VCaP (cell line): ENCODE measurements at regions not wholly inside any gene's neighbourhood (a gene's known extent, or its start where the extent isn't known, plus 50 kb on each side); places are given as distances from the start of the nearest gene placed in this dataset.

Source experiments
- H3K27ac ChIP-seq: fragments of 450-650 bp; 2 replicates; pipeline ENCODE4 v1.5.1; 2017
- TF ChIP-seq, protein P1 (sequence below): fragments of 450-650 bp; conservative IDR thresholded peaks from 2 replicates; pipeline ENCODE4 v1.5.1; 2017; ENCODE audit warnings: mild to moderate bottlenecking, moderate library complexity

- TF ChIP-seq, protein P1, sequence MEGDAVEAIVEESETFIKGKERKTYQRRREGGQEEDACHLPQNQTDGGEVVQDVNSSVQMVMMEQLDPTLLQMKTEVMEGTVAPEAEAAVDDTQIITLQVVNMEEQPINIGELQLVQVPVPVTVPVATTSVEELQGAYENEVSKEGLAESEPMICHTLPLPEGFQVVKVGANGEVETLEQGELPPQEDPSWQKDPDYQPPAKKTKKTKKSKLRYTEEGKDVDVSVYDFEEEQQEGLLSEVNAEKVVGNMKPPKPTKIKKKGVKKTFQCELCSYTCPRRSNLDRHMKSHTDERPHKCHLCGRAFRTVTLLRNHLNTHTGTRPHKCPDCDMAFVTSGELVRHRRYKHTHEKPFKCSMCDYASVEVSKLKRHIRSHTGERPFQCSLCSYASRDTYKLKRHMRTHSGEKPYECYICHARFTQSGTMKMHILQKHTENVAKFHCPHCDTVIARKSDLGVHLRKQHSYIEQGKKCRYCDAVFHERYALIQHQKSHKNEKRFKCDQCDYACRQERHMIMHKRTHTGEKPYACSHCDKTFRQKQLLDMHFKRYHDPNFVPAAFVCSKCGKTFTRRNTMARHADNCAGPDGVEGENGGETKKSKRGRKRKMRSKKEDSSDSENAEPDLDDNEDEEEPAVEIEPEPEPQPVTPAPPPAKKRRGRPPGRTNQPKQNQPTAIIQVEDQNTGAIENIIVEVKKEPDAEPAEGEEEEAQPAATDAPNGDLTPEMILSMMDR: no peak
- no peak overlapping the region for H3K27ac ChIP-seq
Measured at GRCh38 chr12:58069268-58069963, 128.0 kb downstream of the ATP23 start.

DNA sequence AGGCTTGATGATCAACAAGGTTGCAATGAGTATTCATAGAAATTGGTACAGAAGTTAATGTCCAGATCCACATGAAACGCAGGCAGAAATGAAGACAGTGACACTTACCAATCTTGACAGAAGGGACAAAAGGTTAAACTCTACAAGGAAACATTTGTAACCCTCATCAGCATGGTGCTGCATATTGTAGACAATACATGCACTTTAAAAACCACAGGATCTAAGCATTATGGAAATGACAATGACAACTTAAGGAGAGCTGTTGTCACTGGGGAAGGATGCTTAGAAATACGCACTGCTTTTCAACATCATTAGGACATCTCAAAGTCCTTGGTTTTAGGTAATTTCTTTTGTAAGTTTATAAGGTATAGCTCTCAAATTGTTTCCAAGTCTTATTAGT, 130.6 kb downstream of the ATP23 start:
- H3K27ac ChIP-seq: no peak overlapping the region
- TF ChIP-seq, protein P1: no peak

DNA sequence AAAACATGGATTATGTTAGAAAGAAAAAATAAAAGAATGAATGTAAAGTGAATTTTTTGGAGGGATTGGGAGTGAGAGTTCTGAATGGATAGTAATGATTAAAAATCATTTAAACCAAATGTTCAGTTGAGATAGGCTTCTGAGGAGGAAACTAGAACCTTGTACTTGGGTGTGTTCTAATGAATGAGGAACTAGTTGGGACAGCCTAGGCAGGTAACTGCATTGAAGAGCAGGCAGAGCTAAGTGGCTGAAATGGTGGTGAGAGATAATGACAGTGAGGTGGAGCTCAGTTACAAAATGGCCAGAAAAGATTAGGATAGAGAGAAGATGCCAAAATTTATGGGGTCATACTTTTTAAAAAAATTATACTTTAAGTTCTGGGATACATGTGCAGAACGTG, 132.9 kb downstream of the ATP23 start:
- TF ChIP-seq, protein P1: no peak
- H3K27ac ChIP-seq: no peak overlapping the region

- peak overlapping the region; percentile 4; the same call in 1 of the 2 replicates for H3K27ac ChIP-seq
- TF ChIP-seq, protein P1: no peak
Measured at GRCh38 chr12:58079806-58080205, 138.4 kb downstream of the ATP23 start.

- TF ChIP-seq, protein P1: no peak
Measured at GRCh38 chr12:58081488-58081887, 140.1 kb downstream of the ATP23 start.

DNA sequence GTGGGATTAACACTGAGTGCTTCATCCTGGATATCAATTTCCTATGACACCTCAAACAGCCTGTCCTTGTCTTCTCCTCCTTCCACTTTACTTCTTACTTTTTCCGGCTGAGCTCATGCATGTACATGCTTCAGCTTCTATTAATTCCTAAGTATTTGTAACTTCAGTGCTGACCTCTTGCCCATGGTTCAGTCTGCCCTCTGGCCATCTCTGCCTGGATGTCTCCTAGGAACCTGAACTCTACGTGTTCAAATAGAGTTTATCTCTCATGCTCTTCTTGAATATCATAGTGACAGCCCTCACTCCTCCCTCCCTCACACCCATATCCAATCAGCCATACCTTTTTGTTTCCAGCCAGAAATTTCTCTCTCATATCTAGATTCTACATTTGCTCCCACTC, 141.6 kb downstream of the ATP23 start:
- H3K27ac ChIP-seq: no peak overlapping the region
- TF ChIP-seq, protein P1: no peak

More at GRCh38 chr12:58081488-58081887, 140.1 kb downstream of the ATP23 start:
- H3K27ac ChIP-seq: no peak overlapping the region

- no peak overlapping the region for H3K27ac ChIP-seq
- TF ChIP-seq, protein P1: no peak
Measured at GRCh38 chr12:58086006-58086405, 144.6 kb downstream of the ATP23 start.
